ENCODE measurements at regions not wholly inside any gene's neighbourhood (a gene's known extent, or its start where the extent isn't known, plus 50 kb on each side); places are given as distances from the start of the nearest gene placed in this dataset.

DNA sequence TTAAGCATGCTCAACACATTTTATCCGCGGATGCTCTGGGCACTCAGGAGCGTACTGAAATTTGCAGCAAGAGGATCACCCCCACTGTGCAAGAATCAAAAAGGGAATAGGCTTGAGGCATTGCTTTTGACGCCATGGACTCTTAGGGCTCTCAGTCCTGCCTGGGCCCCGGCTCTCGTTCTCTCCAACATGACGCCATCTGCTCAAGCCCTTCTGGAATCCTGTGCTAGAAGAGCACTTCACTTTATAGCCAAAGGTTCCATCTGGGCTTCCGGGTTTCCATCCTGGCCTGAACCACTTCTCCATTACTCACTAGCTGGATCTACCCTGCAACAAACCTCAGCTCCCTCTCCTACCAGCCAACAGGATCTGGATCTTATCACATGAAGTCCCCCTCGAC, 105.3 kb downstream of the FOXF2 start:
- no peak overlapping the region for H3K27ac Mint-ChIP-seq
- no peak overlapping the region for H3K4me3 Mint-ChIP-seq
- no peaks in the 10 kb centered on the region for H3K36me3 Mint-ChIP-seq (ENCODE audit: insufficient read depth)
- no peaks in the 10 kb centered on the region for H3K9me3 Mint-ChIP-seq
- peaks cover 17 to 52% of the 10 kb centered on the region in 2 donors for H3K27me3 Mint-ChIP-seq
- H3K4me1 Mint-ChIP-seq (ENCODE audit: low read depth in 2 of 2), result no peaks in the 10 kb centered on the region
- no peak for DNase-seq
- no peak for ATAC-seq (replicated peaks)

DNA sequence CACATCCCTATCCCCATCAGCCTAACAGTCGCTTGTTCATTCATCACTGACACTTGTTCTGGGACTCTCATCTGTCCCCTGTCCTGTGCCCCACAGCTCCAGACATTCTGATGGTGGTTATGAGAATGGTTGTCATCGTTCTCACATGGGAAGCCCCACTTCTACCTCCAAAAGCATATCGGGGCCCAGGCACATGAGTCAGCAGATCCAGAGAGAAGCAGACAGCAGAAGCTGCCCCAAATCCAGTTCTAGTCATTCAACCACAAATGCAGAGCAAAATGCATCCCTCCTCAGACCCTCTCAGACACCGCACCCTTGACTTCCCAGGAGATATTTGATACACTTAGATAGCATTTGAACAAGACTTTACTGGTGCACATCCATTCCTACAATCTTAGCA, 106.0 kb downstream of the FOXF2 start:
- H3K27ac Mint-ChIP-seq, result no peak overlapping the region
- ATAC-seq (replicated peaks) (no peak), DNase-seq (no peak)

DNA sequence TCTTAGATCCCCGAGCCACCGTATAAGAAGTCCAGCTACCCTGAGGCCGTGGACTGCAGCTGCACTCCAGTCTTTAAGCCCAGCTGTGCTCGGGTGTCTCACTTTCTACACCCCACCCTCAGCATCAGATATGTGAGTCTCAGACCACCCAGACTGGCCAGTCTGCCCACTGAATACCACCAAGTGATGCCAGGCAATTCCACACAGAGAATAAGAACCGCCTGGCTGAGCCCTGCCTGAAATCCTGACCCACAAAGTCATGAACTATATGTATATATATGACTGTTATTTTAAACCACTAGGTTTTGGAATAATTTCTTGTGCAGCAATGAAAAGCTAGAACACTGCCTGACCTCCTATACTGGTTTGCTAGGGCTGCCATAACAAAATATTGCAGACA, 106.7 kb downstream of the FOXF2 start:
- Mint-ChIP-seq H3K27ac (no peak overlapping the region), H3K4me3 (no peak overlapping the region), H3K9me3 (no peaks in the 10 kb centered on the region), H3K36me3 (ENCODE audit: insufficient read depth) (no peaks in the 10 kb centered on the region), H3K27me3 (peaks cover 17 to 57% of the 10 kb centered on the region in 2 donors), H3K4me1 (ENCODE audit: low read depth in 2 of 2) (no peaks in the 10 kb centered on the region)
- DNase-seq (no peak), ATAC-seq (replicated peaks) (no peak)

More for the DNA sequence above, 106.0 kb downstream of the FOXF2 start:
- H3K27me3 Mint-ChIP-seq, result peaks cover 17 to 52% of the 10 kb centered on the region in 2 donors
- no peak overlapping the region for H3K4me3 Mint-ChIP-seq
- H3K4me1 Mint-ChIP-seq (ENCODE audit: low read depth in 2 of 2), result no peaks in the 10 kb centered on the region
- H3K9me3 Mint-ChIP-seq, result no peaks in the 10 kb centered on the region
- no peaks in the 10 kb centered on the region for H3K36me3 Mint-ChIP-seq (ENCODE audit: insufficient read depth)

- no peaks in the 10 kb centered on the region for H3K36me3 Mint-ChIP-seq (ENCODE audit: insufficient read depth)
- no peaks in the 10 kb centered on the region for H3K4me1 Mint-ChIP-seq (ENCODE audit: low read depth in 2 of 2)
- no peaks in the 10 kb centered on the region for H3K9me3 Mint-ChIP-seq
- H3K4me3 Mint-ChIP-seq, result no peak overlapping the region
- no peak overlapping the region for H3K27ac Mint-ChIP-seq
- ATAC-seq (replicated peaks) (no peak), DNase-seq (no peak)
- peaks cover 25 to 67% of the 10 kb centered on the region in 2 donors for H3K27me3 Mint-ChIP-seq
These were observed 107.7 kb downstream of the FOXF2 start for GRCh38 chr6:1496836-1497760.

GRCh38 chr6:1497761-1498105, 108.4 kb downstream of the FOXF2 start:
- ATAC-seq (replicated peaks), result no peak
- Mint-ChIP-seq H3K4me1 (ENCODE audit: low read depth in 2 of 2) (no peaks in the 10 kb centered on the region), H3K4me3 (no peak overlapping the region), H3K36me3 (ENCODE audit: insufficient read depth) (no peaks in the 10 kb centered on the region), H3K27ac (no peak overlapping the region), H3K27me3 (peaks cover 28 to 74% of the 10 kb centered on the region in 2 donors), H3K9me3 (no peaks in the 10 kb centered on the region)
- no peak for DNase-seq

GRCh38 chr6:1498491-1499113, 109.2 kb downstream of the FOXF2 start:
- no peaks in the 10 kb centered on the region for H3K9me3 Mint-ChIP-seq
- no peak overlapping the region for H3K4me3 Mint-ChIP-seq
- no peak overlapping the region for H3K27ac Mint-ChIP-seq
- no peaks in the 10 kb centered on the region for H3K4me1 Mint-ChIP-seq (ENCODE audit: low read depth in 2 of 2)
- DNase-seq (no peak), ATAC-seq (replicated peaks) (no peak)
- no peaks in the 10 kb centered on the region for H3K36me3 Mint-ChIP-seq (ENCODE audit: insufficient read depth)
- peaks cover 28 to 73% of the 10 kb centered on the region in 2 donors for H3K27me3 Mint-ChIP-seq

DNA sequence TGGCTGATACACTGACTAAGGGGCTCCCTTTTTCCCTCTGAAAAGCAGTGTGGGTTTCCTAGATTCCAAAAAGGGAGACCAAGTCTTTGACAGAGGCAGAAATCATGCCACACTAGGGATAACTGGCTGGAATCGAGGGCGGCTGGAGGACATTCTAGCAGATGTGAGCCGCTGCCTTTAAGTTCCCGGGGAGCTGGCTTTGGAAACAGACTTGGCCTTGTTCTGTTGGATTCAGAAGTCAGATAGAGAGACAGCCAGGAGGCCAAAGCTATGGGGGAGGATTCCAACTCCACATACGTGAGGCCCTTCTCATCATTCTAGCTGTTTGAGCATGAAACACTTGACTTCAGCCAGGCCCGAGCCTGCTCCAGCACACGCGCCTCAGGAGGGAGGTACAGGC, 109.9 kb upstream of the FOXC1 start:
- Mint-ChIP-seq H3K36me3 (ENCODE audit: insufficient read depth) (no peaks in the 10 kb centered on the region), H3K4me1 (ENCODE audit: low read depth in 2 of 2) (no peaks in the 10 kb centered on the region), H3K4me3 (no peak overlapping the region), H3K27me3 (peaks cover 35 to 62% of the 10 kb centered on the region in 2 donors), H3K9me3 (no peaks in the 10 kb centered on the region), H3K27ac (no peak overlapping the region)
- DNase-seq (no peak), ATAC-seq (replicated peaks) (no peak)

- Mint-ChIP-seq H3K4me1 (ENCODE audit: low read depth in 2 of 2) (no peaks in the 10 kb centered on the region), H3K27ac (no peak overlapping the region), H3K27me3 (peaks cover 39 to 62% of the 10 kb centered on the region in 2 donors), H3K36me3 (ENCODE audit: insufficient read depth) (no peaks in the 10 kb centered on the region), H3K9me3 (no peaks in the 10 kb centered on the region), H3K4me3 (no peak overlapping the region)
- no peak for DNase-seq
- ATAC-seq (replicated peaks), result no peak
These were observed 108.8 kb upstream of the FOXC1 start for GRCh38 chr6:1500913-1501312.

DNA sequence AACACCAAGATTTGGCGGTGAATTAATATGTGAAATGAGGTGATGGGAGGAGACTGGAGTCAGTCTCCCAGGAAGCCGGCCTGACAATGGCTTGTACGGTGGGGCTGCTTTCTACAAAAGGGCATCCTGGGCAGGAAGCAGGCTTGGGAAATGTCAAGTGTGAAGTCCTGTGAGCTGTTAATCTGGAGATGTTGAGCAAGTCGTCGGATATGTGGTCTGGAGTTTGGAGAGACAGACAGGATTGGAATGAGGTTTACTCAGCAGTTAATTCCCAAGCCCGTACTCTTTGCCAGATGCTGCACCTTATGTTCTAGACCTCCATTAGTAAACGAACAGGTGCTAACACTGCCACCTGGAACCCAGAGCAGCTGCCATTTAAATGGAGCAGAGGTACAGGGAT, 107.7 kb upstream of the FOXC1 start:
- Mint-ChIP-seq H3K4me3 (no peak overlapping the region), H3K9me3 (no peaks in the 10 kb centered on the region), H3K27ac (peak overlapping the region in 1 of 2 donors; percentile 67), H3K27me3 (peaks cover 42 to 62% of the 10 kb centered on the region in 2 donors), H3K4me1 (ENCODE audit: low read depth in 2 of 2) (no peaks in the 10 kb centered on the region), H3K36me3 (ENCODE audit: insufficient read depth) (no peaks in the 10 kb centered on the region)
- ATAC-seq (replicated peaks) (no peak), DNase-seq (no peak)

DNA sequence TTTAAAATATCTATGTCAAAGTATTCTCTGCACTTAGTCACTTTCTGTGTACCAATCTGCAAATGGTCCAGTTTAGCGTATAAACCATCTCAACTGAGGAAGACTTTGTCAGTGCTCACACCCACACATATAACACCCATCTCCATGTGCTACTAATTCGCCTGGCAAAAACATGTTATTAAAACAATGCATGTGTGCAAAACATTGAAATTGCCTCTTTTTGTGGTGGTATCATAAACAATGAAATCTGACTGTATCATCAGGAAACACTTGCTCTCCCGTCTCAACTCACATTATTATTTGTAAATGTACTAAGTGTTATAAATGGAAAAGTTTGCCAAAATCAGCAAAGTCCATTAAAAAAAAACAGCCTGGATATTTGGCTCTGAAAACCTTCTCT, 105.9 kb upstream of the FOXC1 start:
- H3K4me1 Mint-ChIP-seq (ENCODE audit: low read depth in 2 of 2), result no peaks in the 10 kb centered on the region
- ATAC-seq (replicated peaks) (no peak), DNase-seq (no peak)
- peaks cover 38 to 55% of the 10 kb centered on the region in 2 donors for H3K27me3 Mint-ChIP-seq
- no peaks in the 10 kb centered on the region for H3K36me3 Mint-ChIP-seq (ENCODE audit: insufficient read depth)
- no peak overlapping the region for H3K4me3 Mint-ChIP-seq
- no peaks in the 10 kb centered on the region for H3K9me3 Mint-ChIP-seq
- no peak overlapping the region for H3K27ac Mint-ChIP-seq

DNA sequence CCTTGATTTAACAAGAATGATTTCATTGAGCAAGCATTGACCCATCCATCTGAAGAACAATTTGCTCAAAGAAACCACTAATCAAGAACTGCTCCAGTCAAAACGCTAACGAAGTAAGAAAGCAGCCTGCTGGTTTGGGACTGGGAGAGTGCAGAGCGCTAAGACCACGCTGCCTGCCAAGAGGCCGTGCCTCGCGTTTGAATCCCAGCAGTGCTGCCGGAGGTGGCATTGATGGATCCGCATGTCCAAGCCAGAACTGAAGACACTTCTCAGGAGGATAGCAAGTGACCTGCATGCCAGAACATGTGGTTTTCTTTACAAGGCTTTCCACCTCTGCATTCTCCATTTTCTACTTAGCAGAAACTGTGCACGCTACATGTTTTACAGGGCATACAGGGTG, 105.2 kb upstream of the FOXC1 start:
- no peak for ATAC-seq (replicated peaks)
- no peak for DNase-seq
- H3K27ac Mint-ChIP-seq, result no peak overlapping the region
- peaks cover 45 to 58% of the 10 kb centered on the region in 2 donors for H3K27me3 Mint-ChIP-seq
- H3K36me3 Mint-ChIP-seq (ENCODE audit: insufficient read depth), result no peaks in the 10 kb centered on the region
- H3K4me1 Mint-ChIP-seq (ENCODE audit: low read depth in 2 of 2), result no peaks in the 10 kb centered on the region
- H3K4me3 Mint-ChIP-seq, result no peak overlapping the region
- H3K9me3 Mint-ChIP-seq, result peaks cover 0 to 1% of the 10 kb centered on the region in 2 donors

- H3K4me1 Mint-ChIP-seq (ENCODE audit: low read depth in 2 of 2), result no peaks in the 10 kb centered on the region
These were observed 102.5 kb upstream of the FOXC1 start for GRCh38 chr6:1507251-1507650.

GRCh38 chr6:1509241-1509640, 100.5 kb upstream of the FOXC1 start:
- no peak for DNase-seq
- Mint-ChIP-seq H3K27me3 (peaks cover 44 to 55% of the 10 kb centered on the region in 2 donors), H3K36me3 (ENCODE audit: insufficient read depth) (no peaks in the 10 kb centered on the region), H3K4me1 (ENCODE audit: low read depth in 2 of 2) (no peaks in the 10 kb centered on the region), H3K4me3 (no peak overlapping the region), H3K9me3 (peaks cover 0 to 1% of the 10 kb centered on the region in 2 donors), H3K27ac (no peak overlapping the region)
- ATAC-seq (replicated peaks), result no peak

More at GRCh38 chr6:1507251-1507650, 102.5 kb upstream of the FOXC1 start:
- DNase-seq, result no peak
- peaks cover 0 to 1% of the 10 kb centered on the region in 2 donors for H3K9me3 Mint-ChIP-seq
- H3K27me3 Mint-ChIP-seq, result peaks cover 52 to 62% of the 10 kb centered on the region in 2 donors
- no peak overlapping the region for H3K4me3 Mint-ChIP-seq
- no peak for ATAC-seq (replicated peaks)
- no peak overlapping the region for H3K27ac Mint-ChIP-seq
- no peaks in the 10 kb centered on the region for H3K36me3 Mint-ChIP-seq (ENCODE audit: insufficient read depth)

DNA sequence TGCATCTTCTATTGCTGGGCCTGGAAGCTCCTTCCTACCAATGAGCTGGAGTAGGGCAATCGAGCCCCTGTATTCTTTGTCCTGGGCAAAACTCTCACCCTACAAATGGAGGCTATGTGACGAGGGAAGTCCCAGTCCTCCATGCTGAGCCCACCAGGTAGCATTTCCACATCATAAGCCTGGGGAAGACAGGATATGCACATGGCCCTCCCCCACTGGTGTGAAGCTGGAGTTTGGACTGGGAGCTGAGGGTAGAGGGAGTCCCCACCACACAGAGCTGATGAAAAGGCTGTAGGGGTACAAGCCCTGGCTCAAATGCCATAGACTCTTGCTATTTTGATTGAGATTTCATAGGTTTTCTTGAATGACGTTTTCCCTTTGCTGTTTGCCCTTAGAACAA, 99.5 kb upstream of the FOXC1 start:
- Mint-ChIP-seq H3K36me3 (ENCODE audit: insufficient read depth) (no peaks in the 10 kb centered on the region), H3K4me1 (ENCODE audit: low read depth in 2 of 2) (no peaks in the 10 kb centered on the region), H3K4me3 (no peak overlapping the region), H3K27ac (no peak overlapping the region), H3K27me3 (peaks cover 45 to 50% of the 10 kb centered on the region in 2 donors), H3K9me3 (peaks cover 0 to 1% of the 10 kb centered on the region in 2 donors)
- DNase-seq (no peak), ATAC-seq (replicated peaks) (no peak)

Data from effector memory CD8-positive, alpha-beta T cell (primary cell).